WTC11 (cell line): ENCODE measurements at regions not wholly inside any gene's neighbourhood (a gene's known extent, or its start where the extent isn't known, plus 50 kb on each side); places are given as distances from the start of the nearest gene placed in this dataset.

ENCODE experiments used
- ATF2 ChIP-seq: sonication (generic); formaldehyde crosslinking; IDR thresholded peaks from 2 replicates; pipeline ENCODE4 v1.8.1; 2022; ENCODE audit warnings: low read depth, missing genetic modification reagents, borderline replicate concordance
- CTCF ChIP-seq: fragments of 200-600 bp; IDR thresholded peaks from 2 replicates; pipeline ENCODE4 v1.8.0; 2022; ENCODE audit warnings: antibody characterized with exemption
- NR2C2 ChIP-seq: sonication (generic); formaldehyde crosslinking; IDR thresholded peaks from 2 replicates; pipeline ENCODE4 v1.8.0; 2022; ENCODE audit warnings: mild to moderate bottlenecking, missing genetic modification reagents
- TF ChIP-seq, protein P1 (sequence below): sonication (generic); formaldehyde crosslinking; IDR thresholded peaks from 2 replicates; pipeline ENCODE4 v1.8.0; 2022; ENCODE audit warnings: mild to moderate bottlenecking, missing genetic modification reagents

- TF ChIP-seq, protein P1, sequence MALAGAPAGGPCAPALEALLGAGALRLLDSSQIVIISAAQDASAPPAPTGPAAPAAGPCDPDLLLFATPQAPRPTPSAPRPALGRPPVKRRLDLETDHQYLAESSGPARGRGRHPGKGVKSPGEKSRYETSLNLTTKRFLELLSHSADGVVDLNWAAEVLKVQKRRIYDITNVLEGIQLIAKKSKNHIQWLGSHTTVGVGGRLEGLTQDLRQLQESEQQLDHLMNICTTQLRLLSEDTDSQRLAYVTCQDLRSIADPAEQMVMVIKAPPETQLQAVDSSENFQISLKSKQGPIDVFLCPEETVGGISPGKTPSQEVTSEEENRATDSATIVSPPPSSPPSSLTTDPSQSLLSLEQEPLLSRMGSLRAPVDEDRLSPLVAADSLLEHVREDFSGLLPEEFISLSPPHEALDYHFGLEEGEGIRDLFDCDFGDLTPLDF (CRISPR knock-in tag): no peak
- TF ChIP-seq NR2C2 (no peak), CTCF (no peak), ATF2 (CRISPR knock-in tag) (no peak)
Measured at GRCh38 chr16:86231996-86232350, 278.4 kb upstream of the FOXF1 start.
